ENCODE measurements at regions not wholly inside any gene's neighbourhood (a gene's known extent, or its start where the extent isn't known, plus 50 kb on each side); places are given as distances from the start of the nearest gene placed in this dataset.

DNA sequence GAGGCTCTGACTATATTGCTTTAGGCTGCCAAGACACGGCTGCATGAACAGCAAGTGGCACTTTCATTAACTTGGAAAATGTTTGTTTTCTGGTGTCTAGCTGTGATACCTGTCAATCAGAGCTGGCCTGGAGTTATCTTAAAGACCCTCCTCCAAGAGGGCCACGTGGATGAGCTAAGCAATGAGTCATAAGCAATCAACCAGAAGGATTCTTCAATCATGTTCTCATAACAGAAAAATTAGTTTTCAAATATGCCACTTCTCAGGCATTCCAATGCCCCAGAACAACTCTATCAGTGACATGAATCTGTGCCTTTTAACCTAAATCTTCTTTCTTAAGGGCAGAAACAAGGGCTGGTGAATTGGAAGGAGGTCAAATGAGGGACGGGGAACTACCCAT is 283.0 kb downstream of the HTR1B start:
- TF ChIP-seq, protein P1, sequence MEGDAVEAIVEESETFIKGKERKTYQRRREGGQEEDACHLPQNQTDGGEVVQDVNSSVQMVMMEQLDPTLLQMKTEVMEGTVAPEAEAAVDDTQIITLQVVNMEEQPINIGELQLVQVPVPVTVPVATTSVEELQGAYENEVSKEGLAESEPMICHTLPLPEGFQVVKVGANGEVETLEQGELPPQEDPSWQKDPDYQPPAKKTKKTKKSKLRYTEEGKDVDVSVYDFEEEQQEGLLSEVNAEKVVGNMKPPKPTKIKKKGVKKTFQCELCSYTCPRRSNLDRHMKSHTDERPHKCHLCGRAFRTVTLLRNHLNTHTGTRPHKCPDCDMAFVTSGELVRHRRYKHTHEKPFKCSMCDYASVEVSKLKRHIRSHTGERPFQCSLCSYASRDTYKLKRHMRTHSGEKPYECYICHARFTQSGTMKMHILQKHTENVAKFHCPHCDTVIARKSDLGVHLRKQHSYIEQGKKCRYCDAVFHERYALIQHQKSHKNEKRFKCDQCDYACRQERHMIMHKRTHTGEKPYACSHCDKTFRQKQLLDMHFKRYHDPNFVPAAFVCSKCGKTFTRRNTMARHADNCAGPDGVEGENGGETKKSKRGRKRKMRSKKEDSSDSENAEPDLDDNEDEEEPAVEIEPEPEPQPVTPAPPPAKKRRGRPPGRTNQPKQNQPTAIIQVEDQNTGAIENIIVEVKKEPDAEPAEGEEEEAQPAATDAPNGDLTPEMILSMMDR (conservative IDR thresholded peaks at IDR 0.05; ENCODE audit: low read length), result no peak
- TF ChIP-seq EZH2phosphoT487 (IDR thresholded peaks at IDR 0.05; ENCODE audit: borderline replicate concordance), result no peak
